Prostate gland (tissue), 2 donors: ENCODE measurements at regions not wholly inside any gene's neighbourhood (a gene's known extent, or its start where the extent isn't known, plus 50 kb on each side); places are given as distances from the start of the nearest gene placed in this dataset.

Experiments used
- DNase-seq: peaks from one replicate; pipeline ENCODE4 v3.0.0-alpha.2; 2019; ENCODE audit warnings: low spot score
- H3K27ac ChIP-seq, 2 donors: fragments of 200-600 bp; sonication (generic); 2 replicates each; pipeline ENCODE4 v1.5.1; 2017 to 2019
- H3K27me3 ChIP-seq: fragments of 200-600 bp; sonication (generic); replicated peaks from 2 replicates; pipeline ENCODE4 v1.5.1; 2019; ENCODE audit not compliant: insufficient read depth
- H3K36me3 ChIP-seq, 2 donors: fragments of 200-600 bp; sonication (generic); 1 replicate in 1 of 2; 2 replicates in 1 of 2; pipeline versions ENCODE4 v1.5.1 to v1.8.1; 2017 to 2019
- H3K4me1 ChIP-seq: fragments of 200-600 bp; sonication (generic); replicated peaks from 2 replicates; pipeline ENCODE4 v1.5.1; 2019
- H3K4me3 ChIP-seq, 2 donors: fragments of 200-600 bp; sonication (generic); 2 replicates each; pipeline ENCODE4 v1.5.1; 2017 to 2019
- H3K9me3 ChIP-seq: fragments of 200-600 bp; sonication (generic); 2 replicates; pipeline ENCODE4 v1.5.1; 2017
- POLR2A ChIP-seq: fragments of 450-650 bp; IDR thresholded peaks from one replicate; pipeline ENCODE4 v1.6.1; 2016; ENCODE audit warnings: antibody characterized with exemption, mild to moderate bottlenecking
- POLR2AphosphoS5 ChIP-seq: sonication (generic); formaldehyde crosslinking; IDR thresholded peaks from one replicate; pipeline ENCODE4 v1.6.1; 2017; ENCODE audit warnings: antibody characterized with exemption
- WGBS: methylation state at CpG from one replicate; pipeline ENCODE4 v1.1.5; 2018; 5-methylcytosine and 5-hydroxymethylcytosine counted together
- intact Hi-C: fragments of 100-400 bp; cut with DNase I; formaldehyde crosslinking; loops from one replicate; pipeline ENCODE4 v1.14.2; 2022
- TF ChIP-seq, protein P1 (sequence below), 4 experiments: fragments of 200-600 bp in 2 of 4; fragments of 450-650 bp in 2 of 4; sonication (generic) in 2 of 4; IDR thresholded peaks; 1 replicate in 3 of 4; 2 replicates in 1 of 4; pipeline ENCODE4 v1.5.1; 2016 to 2019; ENCODE audit warnings: antibody characterized with exemption in 4 of 4, mild to moderate bottlenecking in 2 of 4, moderate library complexity in 2 of 4

DNA sequence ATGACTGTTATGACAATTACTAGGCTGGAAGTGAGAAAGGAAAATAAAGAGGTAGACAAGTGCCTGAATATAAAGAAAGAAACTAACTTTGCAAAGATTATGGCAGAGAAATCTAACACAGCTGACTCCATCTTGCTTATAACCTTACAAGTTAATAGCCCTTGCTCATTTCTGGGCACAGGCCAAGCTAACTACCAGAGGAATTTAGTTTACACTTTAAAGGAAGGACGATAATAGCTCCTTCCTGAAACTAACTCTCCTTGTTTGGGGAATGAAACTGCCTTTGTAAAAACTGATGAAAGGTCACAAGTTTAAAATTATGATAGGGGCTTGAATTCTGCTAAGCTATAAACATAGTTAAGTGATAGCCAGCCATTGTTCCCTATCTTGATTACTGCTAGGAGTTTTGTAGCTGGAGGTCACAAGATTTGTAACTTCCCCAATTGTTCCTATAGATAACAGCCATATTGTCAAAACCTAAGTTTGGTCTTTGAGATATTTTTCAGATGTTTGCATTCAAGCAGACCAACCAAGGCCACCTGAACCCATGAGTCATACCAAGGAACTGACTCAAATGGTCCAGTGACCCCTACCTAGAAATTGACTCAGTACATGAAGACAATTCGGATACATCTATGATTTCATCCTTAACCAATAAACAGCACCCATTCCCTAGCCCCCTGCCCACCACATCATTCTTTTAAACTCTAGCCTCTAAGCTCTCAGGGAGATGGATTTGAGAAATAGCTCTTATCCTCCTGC lies 209.2 kb upstream of the LRATD1 start:
- intact Hi-C loops = no loop called here
- WGBS = 48% methylated on average over 2 of the region's 2 CpGs
- H3K27ac ChIP-seq = no peak overlapping the region
- no peaks in the 10 kb centered on the region for H3K4me1 ChIP-seq
- no peaks in the 10 kb centered on the region for H3K36me3 ChIP-seq
- H3K9me3 ChIP-seq = no peaks in the 10 kb centered on the region
- no peak overlapping the region for H3K4me3 ChIP-seq
- no peaks in the 10 kb centered on the region for H3K27me3 ChIP-seq
- DNase-seq = no peak
- TF ChIP-seq, protein P1, sequence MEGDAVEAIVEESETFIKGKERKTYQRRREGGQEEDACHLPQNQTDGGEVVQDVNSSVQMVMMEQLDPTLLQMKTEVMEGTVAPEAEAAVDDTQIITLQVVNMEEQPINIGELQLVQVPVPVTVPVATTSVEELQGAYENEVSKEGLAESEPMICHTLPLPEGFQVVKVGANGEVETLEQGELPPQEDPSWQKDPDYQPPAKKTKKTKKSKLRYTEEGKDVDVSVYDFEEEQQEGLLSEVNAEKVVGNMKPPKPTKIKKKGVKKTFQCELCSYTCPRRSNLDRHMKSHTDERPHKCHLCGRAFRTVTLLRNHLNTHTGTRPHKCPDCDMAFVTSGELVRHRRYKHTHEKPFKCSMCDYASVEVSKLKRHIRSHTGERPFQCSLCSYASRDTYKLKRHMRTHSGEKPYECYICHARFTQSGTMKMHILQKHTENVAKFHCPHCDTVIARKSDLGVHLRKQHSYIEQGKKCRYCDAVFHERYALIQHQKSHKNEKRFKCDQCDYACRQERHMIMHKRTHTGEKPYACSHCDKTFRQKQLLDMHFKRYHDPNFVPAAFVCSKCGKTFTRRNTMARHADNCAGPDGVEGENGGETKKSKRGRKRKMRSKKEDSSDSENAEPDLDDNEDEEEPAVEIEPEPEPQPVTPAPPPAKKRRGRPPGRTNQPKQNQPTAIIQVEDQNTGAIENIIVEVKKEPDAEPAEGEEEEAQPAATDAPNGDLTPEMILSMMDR (IDR thresholded peaks at IDR 0.05) = no peak
- no peak for TF ChIP-seq POLR2A
- no peak for TF ChIP-seq POLR2AphosphoS5

DNA sequence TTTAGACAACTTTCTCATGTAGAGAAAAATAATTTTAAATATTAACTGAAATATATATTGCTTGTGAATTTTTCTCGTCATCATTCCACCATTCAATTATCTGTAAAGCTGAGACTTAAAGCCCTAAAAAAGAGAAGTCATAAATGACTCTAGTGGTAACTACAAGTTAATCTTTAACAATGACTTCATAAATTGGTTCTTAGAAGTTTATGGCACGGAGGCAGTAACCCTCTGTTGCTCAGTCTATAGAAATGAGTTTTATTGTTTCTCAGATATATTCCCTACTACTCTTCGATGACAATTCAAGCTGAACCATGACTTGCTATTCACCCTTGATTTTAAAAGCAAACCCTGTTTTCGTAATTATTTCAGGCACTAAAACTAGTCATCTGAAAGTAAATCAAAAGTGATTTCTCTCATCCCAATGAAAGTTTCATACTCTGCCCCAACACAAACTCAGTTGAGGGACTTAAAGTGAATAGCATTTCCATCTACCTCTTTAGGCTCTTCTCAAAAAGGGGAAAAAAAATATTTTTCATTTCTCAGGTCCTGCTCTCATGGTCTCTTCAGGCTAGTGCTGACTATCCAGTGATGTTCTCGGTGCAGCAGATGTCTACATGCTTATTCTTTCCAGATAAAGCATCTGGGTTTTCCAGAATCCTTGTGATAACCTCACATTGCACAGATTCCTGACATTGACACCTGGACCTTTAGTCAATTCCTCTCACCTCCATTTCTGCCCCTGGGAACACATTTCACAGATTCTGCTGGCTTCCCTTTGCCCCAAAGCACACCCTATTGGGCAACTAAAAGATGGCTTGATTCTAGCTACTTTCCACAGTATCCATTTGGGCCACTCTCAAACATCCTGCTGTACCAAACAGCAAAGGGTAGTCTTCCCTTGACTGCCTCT lies 207.8 kb upstream of the LRATD1 start:
- TF ChIP-seq, protein P1 (IDR thresholded peaks at IDR 0.05) = no peak
- TF ChIP-seq POLR2AphosphoS5 = no peak
- no peak for TF ChIP-seq POLR2A
- no peak for DNase-seq
- intact Hi-C loops = no loop called here
- Histone ChIP-seq H3K27ac (no peak overlapping the region), H3K4me3 (no peak overlapping the region), H3K27me3 (no peaks in the 10 kb centered on the region), H3K36me3 (no peaks in the 10 kb centered on the region), H3K4me1 (no peaks in the 10 kb centered on the region), H3K9me3 (no peaks in the 10 kb centered on the region)
- WGBS = 66% methylated on average over 5 of the region's 5 CpGs

DNA sequence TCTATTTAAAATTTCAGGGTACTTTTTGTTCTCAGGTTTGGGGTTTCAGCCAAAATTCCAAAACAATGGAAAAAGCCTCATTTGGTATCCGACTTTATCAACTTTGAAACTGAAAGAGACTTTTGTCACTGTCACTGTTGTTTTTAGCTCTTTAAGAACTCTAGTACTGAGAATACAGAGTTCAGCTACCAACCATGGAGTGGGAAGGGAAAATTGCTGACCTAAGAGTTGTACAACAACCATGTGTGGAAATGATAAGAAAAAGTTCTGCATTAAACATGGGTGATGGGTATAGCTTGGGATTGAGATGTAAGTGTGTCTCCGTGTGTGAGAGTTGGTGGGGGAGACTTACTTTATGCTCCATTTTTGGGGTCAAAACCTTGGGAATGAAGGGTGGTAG lies 206.6 kb upstream of the LRATD1 start:
- intact Hi-C loops = no loop called here
- WGBS = 77% methylated on average over 2 of the region's 2 CpGs
- DNase-seq = no peak
- H3K36me3 ChIP-seq = no peaks in the 10 kb centered on the region
- H3K9me3 ChIP-seq = no peaks in the 10 kb centered on the region
- no peak overlapping the region for H3K27ac ChIP-seq
- H3K4me1 ChIP-seq = no peaks in the 10 kb centered on the region
- TF ChIP-seq, protein P1 (IDR thresholded peaks at IDR 0.05) = no peak
- TF ChIP-seq POLR2AphosphoS5 = no peak
- no peak for TF ChIP-seq POLR2A
- H3K4me3 ChIP-seq = no peak overlapping the region
- H3K27me3 ChIP-seq = no peaks in the 10 kb centered on the region

DNA sequence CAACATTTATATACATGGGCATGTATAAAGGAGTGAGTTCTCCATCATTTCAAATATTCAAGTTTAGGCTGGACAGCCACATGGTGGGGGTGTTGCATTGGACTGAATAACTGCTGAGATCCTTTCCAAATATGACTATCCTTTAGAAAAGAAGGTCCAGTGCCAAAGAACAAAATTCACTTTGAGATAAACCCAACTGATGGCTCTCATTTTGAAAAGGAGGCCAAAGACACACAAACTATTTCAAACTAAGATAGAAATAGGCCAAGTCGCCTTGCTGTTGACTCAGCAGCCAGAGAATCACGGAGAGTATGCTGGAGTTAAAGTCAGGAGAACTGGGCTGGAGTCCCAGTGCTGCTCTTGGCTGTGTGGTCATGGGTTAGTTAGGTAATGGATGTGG lies 204.5 kb upstream of the LRATD1 start:
- no peaks in the 10 kb centered on the region for H3K27me3 ChIP-seq
- H3K4me1 ChIP-seq = no peaks in the 10 kb centered on the region
- no peak overlapping the region for H3K27ac ChIP-seq
- H3K36me3 ChIP-seq = no peaks in the 10 kb centered on the region
- peak; percentile 19 for DNase-seq
- no peaks in the 10 kb centered on the region for H3K9me3 ChIP-seq
- WGBS = 12% methylated on average over 2 of the region's 2 CpGs
- TF ChIP-seq POLR2AphosphoS5 (peak; percentile 14), POLR2A (no peak)
- TF ChIP-seq, protein P1 (IDR thresholded peaks at IDR 0.05) = peak in 3 of 4 experiments; percentile 34 to 49 (median 44)
- intact Hi-C loops = no loop called here
- H3K4me3 ChIP-seq = no peak overlapping the region
